MM.1S (cell line): ENCODE measurements at regions not wholly inside any gene's neighbourhood (a gene's known extent, or its start where the extent isn't known, plus 50 kb on each side); places are given as distances from the start of the nearest gene placed in this dataset.

Source experiments
- EZH2 ChIP-seq: fragments of 300-600 bp; sonication (generic); optimal IDR thresholded peaks from 2 replicates; pipeline ENCODE3; 2017; ENCODE audit warnings: low read depth, mild to moderate bottlenecking, antibody characterized with exemption, low read length, mixed read lengths
- EZH2phosphoT487 ChIP-seq: fragments of 300-600 bp; sonication (generic); IDR thresholded peaks from 2 replicates; pipeline ENCODE4 v1.6.1; 2018; ENCODE audit warnings: antibody characterized with exemption, low read length
- TF ChIP-seq, protein P1 (sequence below): fragments of 300-600 bp; sonication (generic); IDR thresholded peaks from 2 replicates; pipeline ENCODE4 v1.5.1; 2016; ENCODE audit warnings: antibody characterized with exemption, low read length, mixed read lengths

DNA sequence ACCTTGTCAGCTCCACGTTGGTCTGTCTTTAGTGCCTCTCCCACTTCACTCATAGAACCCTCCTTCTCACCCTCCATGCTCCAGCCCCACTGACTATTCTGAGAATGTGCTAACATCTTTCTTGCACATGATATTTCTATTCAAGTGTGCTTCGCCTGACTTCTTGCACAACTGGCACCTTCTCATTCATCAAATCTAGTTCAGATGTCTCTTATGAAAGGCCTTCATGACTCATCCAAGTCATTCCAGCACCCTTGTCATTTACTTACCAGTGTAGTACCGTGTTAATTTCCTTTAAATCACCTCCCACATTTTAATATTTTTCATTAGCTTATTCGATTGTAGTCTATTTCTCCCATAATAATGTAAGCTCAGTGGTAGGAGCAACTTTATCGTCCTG lies 197.8 kb upstream of the PIRT start:
- TF ChIP-seq, protein P1, sequence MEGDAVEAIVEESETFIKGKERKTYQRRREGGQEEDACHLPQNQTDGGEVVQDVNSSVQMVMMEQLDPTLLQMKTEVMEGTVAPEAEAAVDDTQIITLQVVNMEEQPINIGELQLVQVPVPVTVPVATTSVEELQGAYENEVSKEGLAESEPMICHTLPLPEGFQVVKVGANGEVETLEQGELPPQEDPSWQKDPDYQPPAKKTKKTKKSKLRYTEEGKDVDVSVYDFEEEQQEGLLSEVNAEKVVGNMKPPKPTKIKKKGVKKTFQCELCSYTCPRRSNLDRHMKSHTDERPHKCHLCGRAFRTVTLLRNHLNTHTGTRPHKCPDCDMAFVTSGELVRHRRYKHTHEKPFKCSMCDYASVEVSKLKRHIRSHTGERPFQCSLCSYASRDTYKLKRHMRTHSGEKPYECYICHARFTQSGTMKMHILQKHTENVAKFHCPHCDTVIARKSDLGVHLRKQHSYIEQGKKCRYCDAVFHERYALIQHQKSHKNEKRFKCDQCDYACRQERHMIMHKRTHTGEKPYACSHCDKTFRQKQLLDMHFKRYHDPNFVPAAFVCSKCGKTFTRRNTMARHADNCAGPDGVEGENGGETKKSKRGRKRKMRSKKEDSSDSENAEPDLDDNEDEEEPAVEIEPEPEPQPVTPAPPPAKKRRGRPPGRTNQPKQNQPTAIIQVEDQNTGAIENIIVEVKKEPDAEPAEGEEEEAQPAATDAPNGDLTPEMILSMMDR, result no peak
- TF ChIP-seq EZH2phosphoT487, result no peak
- no peak for TF ChIP-seq EZH2
